SU-DHL-6 (cell line): ENCODE measurements at regions not wholly inside any gene's neighbourhood (a gene's known extent, or its start where the extent isn't known, plus 50 kb on each side); places are given as distances from the start of the nearest gene placed in this dataset.

Source experiments
- EZH2phosphoT487 ChIP-seq: fragments of 200-600 bp; sonication (generic), shearing (Covaris generic); conservative IDR thresholded peaks from 2 replicates; pipeline ENCODE4 v1.6.1; 2018; ENCODE audit warnings: mild to moderate bottlenecking, antibody characterized with exemption, low read length, moderate library complexity, mixed read lengths
- TF ChIP-seq, protein P1 (sequence below): fragments of 200-600 bp; sonication (generic); IDR thresholded peaks from one replicate; pipeline ENCODE4 v1.5.1; 2017; ENCODE audit warnings: antibody characterized with exemption, mild to moderate bottlenecking, low read length, moderate library complexity; ENCODE audit not compliant: insufficient read depth, poor library complexity, severe bottlenecking

DNA sequence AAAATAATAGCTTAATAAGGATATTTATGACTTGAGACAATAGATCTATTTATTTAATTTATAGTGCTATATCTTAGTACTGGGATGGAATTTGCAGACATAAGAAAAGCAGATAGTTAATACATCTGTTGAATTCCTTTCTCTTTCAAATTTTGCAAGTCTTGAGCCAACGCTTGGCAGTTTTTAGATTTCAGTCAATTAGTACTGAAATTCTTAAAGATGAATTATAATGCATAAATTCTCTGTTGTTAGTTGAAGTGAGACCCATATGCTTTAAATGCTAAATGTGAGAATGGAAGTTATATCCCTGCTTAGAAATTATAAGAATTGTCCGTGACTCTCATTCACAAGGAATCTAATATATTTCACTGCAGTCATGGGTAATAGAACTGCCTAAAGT lies 225.1 kb upstream of the ADGRB3 start:
- TF ChIP-seq, protein P1, sequence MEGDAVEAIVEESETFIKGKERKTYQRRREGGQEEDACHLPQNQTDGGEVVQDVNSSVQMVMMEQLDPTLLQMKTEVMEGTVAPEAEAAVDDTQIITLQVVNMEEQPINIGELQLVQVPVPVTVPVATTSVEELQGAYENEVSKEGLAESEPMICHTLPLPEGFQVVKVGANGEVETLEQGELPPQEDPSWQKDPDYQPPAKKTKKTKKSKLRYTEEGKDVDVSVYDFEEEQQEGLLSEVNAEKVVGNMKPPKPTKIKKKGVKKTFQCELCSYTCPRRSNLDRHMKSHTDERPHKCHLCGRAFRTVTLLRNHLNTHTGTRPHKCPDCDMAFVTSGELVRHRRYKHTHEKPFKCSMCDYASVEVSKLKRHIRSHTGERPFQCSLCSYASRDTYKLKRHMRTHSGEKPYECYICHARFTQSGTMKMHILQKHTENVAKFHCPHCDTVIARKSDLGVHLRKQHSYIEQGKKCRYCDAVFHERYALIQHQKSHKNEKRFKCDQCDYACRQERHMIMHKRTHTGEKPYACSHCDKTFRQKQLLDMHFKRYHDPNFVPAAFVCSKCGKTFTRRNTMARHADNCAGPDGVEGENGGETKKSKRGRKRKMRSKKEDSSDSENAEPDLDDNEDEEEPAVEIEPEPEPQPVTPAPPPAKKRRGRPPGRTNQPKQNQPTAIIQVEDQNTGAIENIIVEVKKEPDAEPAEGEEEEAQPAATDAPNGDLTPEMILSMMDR, result no peak
- TF ChIP-seq EZH2phosphoT487, result no peak
